ENCODE measurements at regions not wholly inside any gene's neighbourhood (a gene's known extent, or its start where the extent isn't known, plus 50 kb on each side); places are given as distances from the start of the nearest gene placed in this dataset.
"Not testable (repeated sequence)": the region's sequence is repeated elsewhere in the genome, so short reads cannot be mapped to it uniquely, and the experiment has no call there.

- DNase-seq = no peak
- in situ Hi-C loops (cut with HindIII; ENCODE audit: low pct_ligation_motif_present, low pct_unique_long_range_greater_than_20kb, low sequenced_read_pairs) = no loop called here
Observed at GRCh38 chr13:111017755-111018459, 97.2 kb upstream of the ARHGEF7 start.

- in situ Hi-C loops (cut with HindIII; ENCODE audit: low pct_ligation_motif_present, low pct_unique_long_range_greater_than_20kb, low sequenced_read_pairs) = no loop called here
- DNase-seq = no peak
Observed at GRCh38 chr13:111013196-111013595, 98.3 kb upstream of the ANKRD10 start.

GRCh38 chr13:111011899-111012298 lies 97.0 kb upstream of the ANKRD10 start:
- in situ Hi-C loops (cut with HindIII; ENCODE audit: low pct_ligation_motif_present, low pct_unique_long_range_greater_than_20kb, low sequenced_read_pairs) = no loop called here
- no peak for DNase-seq

- no peak for DNase-seq
- in situ Hi-C loops (cut with HindIII; ENCODE audit: low pct_ligation_motif_present, low pct_unique_long_range_greater_than_20kb, low sequenced_read_pairs) = no loop called here
Observed at GRCh38 chr13:111008351-111008750, 93.5 kb upstream of the ANKRD10 start.

- in situ Hi-C loops (cut with HindIII; ENCODE audit: low pct_ligation_motif_present, low pct_unique_long_range_greater_than_20kb, low sequenced_read_pairs) = no loop called here
- DNase-seq = no peak
Observed at GRCh38 chr13:111007209-111007608, 92.3 kb upstream of the ANKRD10 start.

GRCh38 chr13:111006506-111007031 lies 91.7 kb upstream of the ANKRD10 start:
- no peak for DNase-seq
- in situ Hi-C loops (cut with HindIII; ENCODE audit: low pct_ligation_motif_present, low pct_unique_long_range_greater_than_20kb, low sequenced_read_pairs) = no loop called here

- no peak for DNase-seq
- in situ Hi-C loops (cut with HindIII; ENCODE audit: low pct_ligation_motif_present, low pct_unique_long_range_greater_than_20kb, low sequenced_read_pairs) = no loop called here
Observed at GRCh38 chr13:111005808-111006505, 91.1 kb upstream of the ANKRD10 start.

- no peak for DNase-seq
- in situ Hi-C loops (cut with HindIII; ENCODE audit: low pct_ligation_motif_present, low pct_unique_long_range_greater_than_20kb, low sequenced_read_pairs) = no loop called here
Observed at GRCh38 chr13:111005364-111005763, 90.5 kb upstream of the ANKRD10 start.

- no peak for DNase-seq
- in situ Hi-C loops (cut with HindIII; ENCODE audit: low pct_ligation_motif_present, low pct_unique_long_range_greater_than_20kb, low sequenced_read_pairs) = no loop called here
Observed at GRCh38 chr13:111004444-111004843, 89.6 kb upstream of the ANKRD10 start.

GRCh38 chr13:111001636-111002035 lies 86.8 kb upstream of the ANKRD10 start:
- in situ Hi-C loops (cut with HindIII; ENCODE audit: low pct_ligation_motif_present, low pct_unique_long_range_greater_than_20kb, low sequenced_read_pairs) = no loop called here
- DNase-seq = no peak

GRCh38 chr13:110993788-110994187 lies 78.9 kb upstream of the ANKRD10 start:
- DNase-seq = no peak

GRCh38 chr13:110991991-110992508 lies 77.2 kb upstream of the ANKRD10 start:
- no peak for DNase-seq
- in situ Hi-C loops (cut with HindIII; ENCODE audit: low pct_ligation_motif_present, low pct_unique_long_range_greater_than_20kb, low sequenced_read_pairs) = no loop called here

More at GRCh38 chr13:110993788-110994187, 78.9 kb upstream of the ANKRD10 start:
- in situ Hi-C loops (cut with HindIII; ENCODE audit: low pct_ligation_motif_present, low pct_unique_long_range_greater_than_20kb, low sequenced_read_pairs) = no loop called here

- in situ Hi-C loops (cut with HindIII; ENCODE audit: low pct_ligation_motif_present, low pct_unique_long_range_greater_than_20kb, low sequenced_read_pairs) = no loop called here
Observed at GRCh38 chr13:110989331-110989730, 74.5 kb upstream of the ANKRD10 start.

GRCh38 chr13:110985541-110985940 lies 70.7 kb upstream of the ANKRD10 start:
- DNase-seq = no peak
- in situ Hi-C loops (cut with HindIII; ENCODE audit: low pct_ligation_motif_present, low pct_unique_long_range_greater_than_20kb, low sequenced_read_pairs) = no loop called here

More at GRCh38 chr13:110989331-110989730, 74.5 kb upstream of the ANKRD10 start:
- no peak for DNase-seq

GRCh38 chr13:110984798-110985197 lies 69.9 kb upstream of the ANKRD10 start:
- DNase-seq = no peak
- in situ Hi-C loops (cut with HindIII; ENCODE audit: low pct_ligation_motif_present, low pct_unique_long_range_greater_than_20kb, low sequenced_read_pairs) = no loop called here

GRCh38 chr13:110984381-110984780 lies 69.5 kb upstream of the ANKRD10 start:
- DNase-seq = no peak
- in situ Hi-C loops (cut with HindIII; ENCODE audit: low pct_ligation_motif_present, low pct_unique_long_range_greater_than_20kb, low sequenced_read_pairs) = no loop called here

- DNase-seq = no peak
- in situ Hi-C loops (cut with HindIII; ENCODE audit: low pct_ligation_motif_present, low pct_unique_long_range_greater_than_20kb, low sequenced_read_pairs) = no loop called here
Observed at GRCh38 chr13:110983241-110983640, 68.4 kb upstream of the ANKRD10 start.

GRCh38 chr13:110981379-110981778 lies 66.5 kb upstream of the ANKRD10 start:
- in situ Hi-C loops (cut with HindIII; ENCODE audit: low pct_ligation_motif_present, low pct_unique_long_range_greater_than_20kb, low sequenced_read_pairs) = no loop called here
- DNase-seq = no peak

GRCh38 chr13:110980921-110981320 lies 66.1 kb upstream of the ANKRD10 start:
- no peak for DNase-seq
- in situ Hi-C loops (cut with HindIII; ENCODE audit: low pct_ligation_motif_present, low pct_unique_long_range_greater_than_20kb, low sequenced_read_pairs) = no loop called here

GRCh38 chr13:110979149-110979548 lies 64.3 kb upstream of the ANKRD10 start:
- in situ Hi-C loops (cut with HindIII; ENCODE audit: low pct_ligation_motif_present, low pct_unique_long_range_greater_than_20kb, low sequenced_read_pairs); DNase-seq: not testable (repeated sequence)
